ENCODE measurements at regions not wholly inside any gene's neighbourhood (a gene's known extent, or its start where the extent isn't known, plus 50 kb on each side); places are given as distances from the start of the nearest gene placed in this dataset.

GRCh38 chr3:175890066-175890465 is 1030.9 kb downstream of the NAALADL2 start:
- TF ChIP-seq POLR2A (IDR thresholded peaks at IDR 0.05; ENCODE audit: low read length) (no peak), GATA1 (IDR thresholded peaks at IDR 0.05; ENCODE audit: low read depth, low read length) (no peak)

All from erythroblast (primary cell).